ENCODE measurements at regions not wholly inside any gene's neighbourhood (a gene's known extent, or its start where the extent isn't known, plus 50 kb on each side); places are given as distances from the start of the nearest gene placed in this dataset.
"Not testable (repeated sequence)": the region's sequence is repeated elsewhere in the genome, so short reads cannot be mapped to it uniquely, and the experiment has no call there.

DNA sequence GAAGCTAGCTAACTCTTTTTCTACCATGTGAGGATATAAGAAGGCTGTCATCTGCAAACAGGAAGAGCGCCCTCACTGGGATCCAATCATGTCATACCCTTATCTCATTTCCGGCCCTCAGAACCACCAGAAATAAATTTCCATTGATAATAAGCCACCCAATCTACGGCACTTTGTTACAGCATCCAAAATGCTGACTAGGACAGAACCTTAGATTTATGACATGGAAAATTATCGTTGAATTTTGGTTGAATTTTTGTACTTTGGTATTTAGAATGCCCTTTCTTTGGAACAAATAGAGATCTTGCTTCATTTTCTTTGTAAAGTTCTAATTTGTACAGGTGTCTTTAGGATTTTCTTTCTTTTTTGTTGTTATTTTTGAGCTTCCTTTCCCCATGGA, 53.3 kb upstream of the CYLC2 start:
- no peak overlapping the region for H3K27ac Mint-ChIP-seq
- H3K9me3 Mint-ChIP-seq (ENCODE audit: low read depth) = peaks cover 12% of the 10 kb centered on the region
- no peaks in the 10 kb centered on the region for H3K36me3 Mint-ChIP-seq (ENCODE audit: insufficient read depth)
- H3K4me1 Mint-ChIP-seq (ENCODE audit: low read depth) = no peaks in the 10 kb centered on the region
- TF ChIP-seq CTCF (IDR thresholded peaks at IDR 0.05; ENCODE audit: unreplicated experiment) = no peak
- DNase-seq (ENCODE audit: low spot score, unreplicated experiment) = no peak
- no peaks in the 10 kb centered on the region for H3K27me3 Mint-ChIP-seq
- no peak overlapping the region for H3K4me3 Mint-ChIP-seq (ENCODE audit: low read depth)

GRCh38 chr9:102922526-102922925, 72.6 kb upstream of the CYLC2 start:
- DNase-seq (ENCODE audit: low spot score, unreplicated experiment) = no peak
- Mint-ChIP-seq H3K36me3 (ENCODE audit: insufficient read depth) (no peaks in the 10 kb centered on the region), H3K9me3 (ENCODE audit: low read depth) (no peaks in the 10 kb centered on the region), H3K27ac (no peak overlapping the region), H3K27me3 (no peaks in the 10 kb centered on the region), H3K4me1 (ENCODE audit: low read depth) (no peaks in the 10 kb centered on the region), H3K4me3 (ENCODE audit: low read depth) (no peak overlapping the region)
- no peak for TF ChIP-seq CTCF (IDR thresholded peaks at IDR 0.05; ENCODE audit: unreplicated experiment)

GRCh38 chr9:102911185-102911584, 83.9 kb upstream of the CYLC2 start:
- H3K27me3 Mint-ChIP-seq = no peaks in the 10 kb centered on the region
- no peak overlapping the region for H3K4me3 Mint-ChIP-seq (ENCODE audit: low read depth)
- no peaks in the 10 kb centered on the region for H3K36me3 Mint-ChIP-seq (ENCODE audit: insufficient read depth)
- DNase-seq (ENCODE audit: low spot score, unreplicated experiment) = no peak
- H3K27ac Mint-ChIP-seq = no peak overlapping the region
- TF ChIP-seq CTCF (IDR thresholded peaks at IDR 0.05; ENCODE audit: unreplicated experiment) = no peak
- H3K4me1 Mint-ChIP-seq (ENCODE audit: low read depth) = no peaks in the 10 kb centered on the region
- H3K9me3 Mint-ChIP-seq (ENCODE audit: low read depth) = peaks cover 7% of the 10 kb centered on the region

DNA sequence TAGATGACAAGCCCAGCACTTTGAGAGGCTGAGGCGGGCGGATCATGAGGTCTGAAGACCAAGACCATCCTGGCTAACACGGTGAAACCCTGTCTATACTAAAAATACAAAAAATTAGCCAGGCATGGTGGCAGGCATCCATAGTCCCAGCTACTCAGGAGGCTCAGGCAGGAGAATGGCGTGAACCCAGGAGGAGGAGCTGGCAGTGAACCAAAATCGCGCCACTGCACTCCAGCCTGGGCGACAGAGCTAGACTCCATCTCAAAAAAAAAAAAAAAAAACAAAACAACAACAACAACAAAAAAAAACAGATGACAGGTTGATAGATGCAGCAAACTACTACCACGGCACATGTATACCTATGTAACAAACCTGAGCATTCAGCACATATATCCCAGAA, 89.3 kb upstream of the CYLC2 start:
- not testable (repeated sequence) for H3K4me3 Mint-ChIP-seq (ENCODE audit: low read depth); DNase-seq (ENCODE audit: low spot score, unreplicated experiment); H3K36me3 Mint-ChIP-seq (ENCODE audit: insufficient read depth); H3K27me3 Mint-ChIP-seq; H3K27ac Mint-ChIP-seq; H3K4me1 Mint-ChIP-seq (ENCODE audit: low read depth)
- H3K9me3 Mint-ChIP-seq (ENCODE audit: low read depth) = peaks cover 30% of the 10 kb centered on the region

GRCh38 chr9:102892025-102892424, 103.1 kb upstream of the CYLC2 start:
- Mint-ChIP-seq H3K27ac (no peak overlapping the region), H3K4me3 (ENCODE audit: low read depth) (no peak overlapping the region), H3K9me3 (ENCODE audit: low read depth) (peaks cover 3% of the 10 kb centered on the region), H3K27me3 (no peaks in the 10 kb centered on the region), H3K36me3 (ENCODE audit: insufficient read depth) (no peaks in the 10 kb centered on the region), H3K4me1 (ENCODE audit: low read depth) (no peaks in the 10 kb centered on the region)
- TF ChIP-seq CTCF (IDR thresholded peaks at IDR 0.05; ENCODE audit: unreplicated experiment) = no peak
- no peak for DNase-seq (ENCODE audit: low spot score, unreplicated experiment)

DNA sequence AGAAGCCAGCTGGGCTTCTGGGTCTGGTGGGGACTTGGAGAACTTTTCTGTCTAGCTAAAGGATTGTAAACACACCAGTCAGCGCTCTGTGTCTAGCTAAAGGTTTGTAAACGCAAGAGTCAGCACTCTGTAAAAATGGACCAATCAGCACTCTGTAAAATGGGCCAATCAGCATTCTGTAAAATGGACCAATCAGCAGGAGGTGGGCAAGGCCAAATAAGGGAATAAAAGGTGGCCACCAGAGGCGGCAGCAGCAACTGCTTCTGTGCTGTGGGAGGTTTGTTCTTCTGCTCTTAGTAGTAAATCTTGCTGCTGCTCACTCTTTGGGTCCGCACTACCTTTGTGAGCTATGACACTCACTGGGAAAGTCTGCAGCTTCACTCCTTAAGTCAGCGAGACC, 106.4 kb upstream of the CYLC2 start:
- H3K4me1 Mint-ChIP-seq (ENCODE audit: low read depth); H3K36me3 Mint-ChIP-seq (ENCODE audit: insufficient read depth); H3K9me3 Mint-ChIP-seq (ENCODE audit: low read depth); DNase-seq (ENCODE audit: low spot score, unreplicated experiment); H3K27me3 Mint-ChIP-seq; H3K4me3 Mint-ChIP-seq (ENCODE audit: low read depth); H3K27ac Mint-ChIP-seq: not testable (repeated sequence)
